ENCODE measurements at regions not wholly inside any gene's neighbourhood (a gene's known extent, or its start where the extent isn't known, plus 50 kb on each side); places are given as distances from the start of the nearest gene placed in this dataset.

DNA sequence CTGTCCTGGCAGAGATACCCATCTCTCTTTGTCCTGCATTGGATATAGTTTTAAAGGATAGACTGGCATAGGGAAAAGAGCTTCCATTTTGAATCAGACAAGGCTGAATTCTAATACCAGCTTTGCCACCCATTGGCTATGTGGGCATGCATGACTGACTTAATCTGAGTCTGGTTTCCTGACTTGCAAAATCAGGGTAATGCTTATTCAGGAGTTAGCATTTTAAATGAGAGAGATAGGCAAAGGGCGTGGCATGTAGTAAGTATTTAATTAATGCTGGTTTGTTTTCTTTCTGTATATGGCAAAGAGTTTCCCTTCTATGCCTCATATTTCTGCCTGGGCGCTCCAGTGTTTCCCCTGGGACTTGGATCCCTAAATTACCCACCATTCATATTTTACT, 492.9 kb downstream of the IGSF11 start:
- TF ChIP-seq ZNF565 (CRISPR knock-in tag; conservative IDR thresholded peaks at IDR 0.05; ENCODE audit: low read depth) = no peak
- no peak for TF ChIP-seq ZFP3 (CRISPR knock-in tag; IDR thresholded peaks at IDR 0.05)
- TF ChIP-seq, protein P1, sequence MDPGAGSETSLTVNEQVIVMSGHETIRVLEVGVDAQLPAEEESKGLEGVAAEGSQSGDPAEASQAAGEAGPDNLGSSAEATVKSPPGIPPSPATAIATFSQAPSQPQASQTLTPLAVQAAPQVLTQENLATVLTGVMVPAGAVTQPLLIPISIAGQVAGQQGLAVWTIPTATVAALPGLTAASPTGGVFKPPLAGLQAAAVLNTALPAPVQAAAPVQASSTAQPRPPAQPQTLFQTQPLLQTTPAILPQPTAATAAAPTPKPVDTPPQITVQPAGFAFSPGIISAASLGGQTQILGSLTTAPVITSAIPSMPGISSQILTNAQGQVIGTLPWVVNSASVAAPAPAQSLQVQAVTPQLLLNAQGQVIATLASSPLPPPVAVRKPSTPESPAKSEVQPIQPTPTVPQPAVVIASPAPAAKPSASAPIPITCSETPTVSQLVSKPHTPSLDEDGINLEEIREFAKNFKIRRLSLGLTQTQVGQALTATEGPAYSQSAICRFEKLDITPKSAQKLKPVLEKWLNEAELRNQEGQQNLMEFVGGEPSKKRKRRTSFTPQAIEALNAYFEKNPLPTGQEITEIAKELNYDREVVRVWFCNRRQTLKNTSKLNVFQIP (CRISPR knock-in tag; IDR thresholded peaks at IDR 0.05; ENCODE audit: borderline replicate concordance, low read depth) = no peak
- TF ChIP-seq, protein P2, sequence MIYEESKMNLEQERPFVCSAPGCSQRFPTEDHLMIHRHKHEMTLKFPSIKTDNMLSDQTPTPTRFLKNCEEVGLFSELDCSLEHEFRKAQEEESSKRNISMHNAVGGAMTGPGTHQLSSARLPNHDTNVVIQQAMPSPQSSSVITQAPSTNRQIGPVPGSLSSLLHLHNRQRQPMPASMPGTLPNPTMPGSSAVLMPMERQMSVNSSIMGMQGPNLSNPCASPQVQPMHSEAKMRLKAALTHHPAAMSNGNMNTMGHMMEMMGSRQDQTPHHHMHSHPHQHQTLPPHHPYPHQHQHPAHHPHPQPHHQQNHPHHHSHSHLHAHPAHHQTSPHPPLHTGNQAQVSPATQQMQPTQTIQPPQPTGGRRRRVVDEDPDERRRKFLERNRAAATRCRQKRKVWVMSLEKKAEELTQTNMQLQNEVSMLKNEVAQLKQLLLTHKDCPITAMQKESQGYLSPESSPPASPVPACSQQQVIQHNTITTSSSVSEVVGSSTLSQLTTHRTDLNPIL (CRISPR knock-in tag; IDR thresholded peaks at IDR 0.05; ENCODE audit: low read depth) = no peak
- TF ChIP-seq, protein P3, sequence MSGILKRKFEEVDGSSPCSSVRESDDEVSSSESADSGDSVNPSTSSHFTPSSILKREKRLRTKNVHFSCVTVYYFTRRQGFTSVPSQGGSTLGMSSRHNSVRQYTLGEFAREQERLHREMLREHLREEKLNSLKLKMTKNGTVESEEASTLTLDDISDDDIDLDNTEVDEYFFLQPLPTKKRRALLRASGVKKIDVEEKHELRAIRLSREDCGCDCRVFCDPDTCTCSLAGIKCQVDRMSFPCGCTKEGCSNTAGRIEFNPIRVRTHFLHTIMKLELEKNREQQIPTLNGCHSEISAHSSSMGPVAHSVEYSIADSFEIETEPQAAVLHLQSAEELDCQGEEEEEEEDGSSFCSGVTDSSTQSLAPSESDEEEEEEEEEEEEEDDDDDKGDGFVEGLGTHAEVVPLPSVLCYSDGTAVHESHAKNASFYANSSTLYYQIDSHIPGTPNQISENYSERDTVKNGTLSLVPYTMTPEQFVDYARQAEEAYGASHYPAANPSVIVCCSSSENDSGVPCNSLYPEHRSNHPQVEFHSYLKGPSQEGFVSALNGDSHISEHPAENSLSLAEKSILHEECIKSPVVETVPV (CRISPR knock-in tag; IDR thresholded peaks at IDR 0.05) = no peak
- no peak for TF ChIP-seq GLIS3 (CRISPR knock-in tag; IDR thresholded peaks at IDR 0.05)
- TF ChIP-seq TOX (CRISPR knock-in tag; IDR thresholded peaks at IDR 0.05; ENCODE audit: borderline replicate concordance) = no peak
- no peak for TF ChIP-seq ZFP30 (CRISPR knock-in tag; IDR thresholded peaks at IDR 0.05)
- TF ChIP-seq PPARA (CRISPR knock-in tag; IDR thresholded peaks at IDR 0.05; ENCODE audit: borderline replicate concordance) = no peak
- no peak for TF ChIP-seq ARNTL (CRISPR knock-in tag; IDR thresholded peaks at IDR 0.05; ENCODE audit: borderline replicate concordance, low read depth)
- no peak for TF ChIP-seq ESRRG (CRISPR knock-in tag; IDR thresholded peaks at IDR 0.05)
- TF ChIP-seq RARB (CRISPR knock-in tag; IDR thresholded peaks at IDR 0.05) = no peak
- TF ChIP-seq, protein P4, sequence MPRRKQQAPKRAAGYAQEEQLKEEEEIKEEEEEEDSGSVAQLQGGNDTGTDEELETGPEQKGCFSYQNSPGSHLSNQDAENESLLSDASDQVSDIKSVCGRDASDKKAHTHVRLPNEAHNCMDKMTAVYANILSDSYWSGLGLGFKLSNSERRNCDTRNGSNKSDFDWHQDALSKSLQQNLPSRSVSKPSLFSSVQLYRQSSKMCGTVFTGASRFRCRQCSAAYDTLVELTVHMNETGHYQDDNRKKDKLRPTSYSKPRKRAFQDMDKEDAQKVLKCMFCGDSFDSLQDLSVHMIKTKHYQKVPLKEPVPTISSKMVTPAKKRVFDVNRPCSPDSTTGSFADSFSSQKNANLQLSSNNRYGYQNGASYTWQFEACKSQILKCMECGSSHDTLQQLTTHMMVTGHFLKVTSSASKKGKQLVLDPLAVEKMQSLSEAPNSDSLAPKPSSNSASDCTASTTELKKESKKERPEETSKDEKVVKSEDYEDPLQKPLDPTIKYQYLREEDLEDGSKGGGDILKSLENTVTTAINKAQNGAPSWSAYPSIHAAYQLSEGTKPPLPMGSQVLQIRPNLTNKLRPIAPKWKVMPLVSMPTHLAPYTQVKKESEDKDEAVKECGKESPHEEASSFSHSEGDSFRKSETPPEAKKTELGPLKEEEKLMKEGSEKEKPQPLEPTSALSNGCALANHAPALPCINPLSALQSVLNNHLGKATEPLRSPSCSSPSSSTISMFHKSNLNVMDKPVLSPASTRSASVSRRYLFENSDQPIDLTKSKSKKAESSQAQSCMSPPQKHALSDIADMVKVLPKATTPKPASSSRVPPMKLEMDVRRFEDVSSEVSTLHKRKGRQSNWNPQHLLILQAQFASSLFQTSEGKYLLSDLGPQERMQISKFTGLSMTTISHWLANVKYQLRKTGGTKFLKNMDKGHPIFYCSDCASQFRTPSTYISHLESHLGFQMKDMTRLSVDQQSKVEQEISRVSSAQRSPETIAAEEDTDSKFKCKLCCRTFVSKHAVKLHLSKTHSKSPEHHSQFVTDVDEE (CRISPR knock-in tag; IDR thresholded peaks at IDR 0.05) = no peak
- no peak for TF ChIP-seq CSDC2 (CRISPR knock-in tag; IDR thresholded peaks at IDR 0.05)
- no peak for TF ChIP-seq ZC3H10 (CRISPR knock-in tag; IDR thresholded peaks at IDR 0.05)
- no peak for TF ChIP-seq BACH2 (CRISPR knock-in tag; IDR thresholded peaks at IDR 0.05; ENCODE audit: borderline replicate concordance)
- TF ChIP-seq, protein P5, sequence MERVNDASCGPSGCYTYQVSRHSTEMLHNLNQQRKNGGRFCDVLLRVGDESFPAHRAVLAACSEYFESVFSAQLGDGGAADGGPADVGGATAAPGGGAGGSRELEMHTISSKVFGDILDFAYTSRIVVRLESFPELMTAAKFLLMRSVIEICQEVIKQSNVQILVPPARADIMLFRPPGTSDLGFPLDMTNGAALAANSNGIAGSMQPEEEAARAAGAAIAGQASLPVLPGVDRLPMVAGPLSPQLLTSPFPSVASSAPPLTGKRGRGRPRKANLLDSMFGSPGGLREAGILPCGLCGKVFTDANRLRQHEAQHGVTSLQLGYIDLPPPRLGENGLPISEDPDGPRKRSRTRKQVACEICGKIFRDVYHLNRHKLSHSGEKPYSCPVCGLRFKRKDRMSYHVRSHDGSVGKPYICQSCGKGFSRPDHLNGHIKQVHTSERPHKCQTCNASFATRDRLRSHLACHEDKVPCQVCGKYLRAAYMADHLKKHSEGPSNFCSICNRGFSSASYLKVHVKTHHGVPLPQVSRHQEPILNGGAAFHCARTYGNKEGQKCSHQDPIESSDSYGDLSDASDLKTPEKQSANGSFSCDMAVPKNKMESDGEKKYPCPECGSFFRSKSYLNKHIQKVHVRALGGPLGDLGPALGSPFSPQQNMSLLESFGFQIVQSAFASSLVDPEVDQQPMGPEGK (CRISPR knock-in tag; IDR thresholded peaks at IDR 0.05; ENCODE audit: borderline replicate concordance) = no peak
- TF ChIP-seq SNAI2 (CRISPR knock-in tag; IDR thresholded peaks at IDR 0.05) = no peak
- no peak for ATAC-seq

DNA sequence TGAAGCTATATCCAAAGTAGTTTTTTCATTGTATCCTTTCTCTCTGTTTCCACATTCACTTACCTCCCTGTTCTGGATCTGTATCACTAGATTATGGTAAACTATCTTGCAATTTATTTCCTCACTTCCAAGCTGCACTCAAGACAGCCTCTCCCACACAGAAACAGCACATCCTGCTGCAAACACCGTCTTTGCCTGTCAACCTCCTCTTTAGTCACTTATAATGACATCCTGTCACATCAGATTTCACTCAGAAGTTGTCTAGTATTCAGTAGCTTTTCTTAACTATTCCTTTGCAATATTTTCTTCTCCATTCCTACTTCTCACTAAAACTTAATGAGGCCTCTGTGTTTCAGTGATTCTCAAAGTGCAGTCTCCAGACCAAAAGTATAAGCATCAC, 490.8 kb downstream of the IGSF11 start:
- ATAC-seq = no peak

More for the DNA sequence above, 490.8 kb downstream of the IGSF11 start:
- TF ChIP-seq, protein P1 (CRISPR knock-in tag; IDR thresholded peaks at IDR 0.05; ENCODE audit: borderline replicate concordance, low read depth) = no peak
- TF ChIP-seq TOX (CRISPR knock-in tag; IDR thresholded peaks at IDR 0.05; ENCODE audit: borderline replicate concordance) (no peak), ARNTL (CRISPR knock-in tag; IDR thresholded peaks at IDR 0.05; ENCODE audit: borderline replicate concordance, low read depth) (no peak), BACH2 (CRISPR knock-in tag; IDR thresholded peaks at IDR 0.05; ENCODE audit: borderline replicate concordance) (no peak), ZNF70 (CRISPR knock-in tag; IDR thresholded peaks at IDR 0.05) (no peak), ESRRG (CRISPR knock-in tag; IDR thresholded peaks at IDR 0.05) (no peak), ISL1 (CRISPR knock-in tag; IDR thresholded peaks at IDR 0.05) (no peak), ZFP30 (CRISPR knock-in tag; IDR thresholded peaks at IDR 0.05) (no peak), ZNF8 (CRISPR knock-in tag; IDR thresholded peaks at IDR 0.05) (no peak), PPARA (CRISPR knock-in tag; IDR thresholded peaks at IDR 0.05; ENCODE audit: borderline replicate concordance) (no peak), CSDC2 (CRISPR knock-in tag; IDR thresholded peaks at IDR 0.05) (no peak), RARB (CRISPR knock-in tag; IDR thresholded peaks at IDR 0.05) (no peak), ZFP3 (CRISPR knock-in tag; IDR thresholded peaks at IDR 0.05) (no peak), SNAI2 (CRISPR knock-in tag; IDR thresholded peaks at IDR 0.05) (no peak)
- TF ChIP-seq, protein P4 (CRISPR knock-in tag; IDR thresholded peaks at IDR 0.05) = no peak

Data from SK-N-SH treated with all-trans-retinoic acid at 6 μM for 48 hours (cell line).